ENCODE measurements at regions not wholly inside any gene's neighbourhood (a gene's known extent, or its start where the extent isn't known, plus 50 kb on each side); places are given as distances from the start of the nearest gene placed in this dataset.

DNA sequence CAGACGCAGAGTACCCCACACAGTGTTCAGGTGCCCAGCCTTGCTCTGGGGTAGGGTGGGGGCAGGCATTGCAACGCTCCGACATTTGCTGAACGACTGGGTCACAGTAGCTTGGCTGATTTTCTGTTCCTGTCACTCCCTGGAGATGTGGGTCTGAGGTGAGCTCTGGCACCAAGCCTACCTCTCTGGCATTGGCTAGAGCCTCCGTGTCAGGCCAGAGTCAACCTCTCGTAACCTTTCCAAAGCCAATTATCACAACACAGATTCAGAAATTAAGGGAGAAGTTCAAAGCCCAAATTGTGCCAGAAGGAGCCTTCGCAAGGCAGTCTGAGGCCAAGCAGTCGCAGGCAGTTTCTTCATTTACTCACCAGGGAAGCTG lies 117.2 kb downstream of the IRS2 start:
- DNase-seq = no peak

DNA sequence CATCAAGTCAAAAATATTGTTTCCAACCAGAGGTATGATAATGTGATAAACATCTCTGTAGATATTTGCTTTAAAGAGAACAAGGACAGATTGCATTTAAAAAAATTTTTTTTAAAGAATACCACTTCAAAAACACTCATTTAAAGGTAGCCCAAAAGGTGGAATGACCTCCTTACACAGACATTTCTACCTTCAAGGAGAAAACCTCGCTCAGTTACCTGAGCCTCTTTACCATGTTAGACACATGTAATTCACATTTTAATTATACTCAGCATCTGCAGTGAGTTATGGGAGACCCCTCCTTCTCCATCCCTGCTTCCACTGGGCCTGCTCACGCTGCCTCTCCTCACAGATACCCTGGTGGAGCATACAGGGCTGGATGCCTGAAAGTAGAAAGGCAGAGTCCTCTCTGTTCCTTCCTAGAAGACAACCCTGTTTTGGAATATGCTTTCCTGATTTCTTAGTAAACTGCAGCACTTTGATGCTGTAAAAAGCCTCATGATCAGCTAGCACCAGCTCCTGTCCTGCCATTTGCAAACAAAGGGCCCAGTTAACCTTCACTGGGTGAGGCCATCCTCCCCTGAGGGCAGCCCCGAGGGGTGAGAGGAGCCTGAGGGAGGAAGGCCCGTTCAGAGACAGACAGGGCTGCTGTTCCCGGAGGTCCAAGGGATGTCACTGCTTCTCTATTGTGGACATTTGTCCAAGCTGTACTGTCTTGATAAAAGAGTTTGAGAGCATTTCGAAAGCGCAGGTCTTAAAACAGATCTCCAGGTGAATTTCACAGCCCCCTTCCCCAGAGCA lies 117.8 kb downstream of the IRS2 start:
- DNase-seq = no peak

DNA sequence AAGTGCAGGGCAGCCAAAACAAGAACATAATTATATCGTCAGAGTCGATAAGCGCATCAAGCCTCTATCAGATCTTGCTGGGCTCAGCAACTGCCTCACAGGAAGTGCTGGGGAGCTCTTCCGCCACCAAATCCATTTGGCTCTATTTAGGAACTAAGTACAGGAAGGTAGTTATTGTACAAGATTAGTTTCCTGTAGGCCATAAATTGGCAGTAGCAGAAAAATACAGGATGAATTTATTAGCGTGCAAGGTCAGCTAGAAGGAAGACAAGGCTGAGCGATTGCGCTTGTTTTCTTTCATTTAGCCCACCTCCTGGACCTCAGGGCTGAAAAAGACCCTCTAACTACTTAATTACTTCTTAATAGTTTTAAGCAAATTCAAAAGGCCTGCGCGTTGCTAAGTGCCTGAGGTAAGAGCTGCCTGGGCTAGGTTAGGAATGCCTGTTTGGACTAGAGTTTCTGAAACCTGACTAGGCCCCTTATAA lies 118.5 kb downstream of the IRS2 start:
- no peak for DNase-seq

DNA sequence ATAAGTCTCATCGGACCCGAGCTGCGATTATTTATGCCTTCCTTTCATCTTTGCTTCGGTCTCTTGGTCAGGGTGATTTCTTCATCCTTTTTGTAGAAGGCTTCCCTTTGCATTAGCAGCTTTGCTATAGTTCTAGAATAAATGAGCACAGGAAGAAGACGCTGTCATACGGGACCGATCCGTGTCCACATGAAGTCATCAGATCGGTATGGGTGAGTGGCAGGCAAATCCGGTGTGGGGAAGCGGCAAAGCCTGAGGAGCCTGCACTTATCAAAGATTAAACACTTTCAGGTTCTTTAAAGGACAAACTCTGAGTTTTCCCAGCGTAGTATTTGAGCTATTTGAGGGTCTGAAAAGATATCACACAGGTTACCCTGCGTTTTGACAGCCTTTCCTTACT lies 119.3 kb downstream of the IRS2 start:
- no peak for DNase-seq

DNA sequence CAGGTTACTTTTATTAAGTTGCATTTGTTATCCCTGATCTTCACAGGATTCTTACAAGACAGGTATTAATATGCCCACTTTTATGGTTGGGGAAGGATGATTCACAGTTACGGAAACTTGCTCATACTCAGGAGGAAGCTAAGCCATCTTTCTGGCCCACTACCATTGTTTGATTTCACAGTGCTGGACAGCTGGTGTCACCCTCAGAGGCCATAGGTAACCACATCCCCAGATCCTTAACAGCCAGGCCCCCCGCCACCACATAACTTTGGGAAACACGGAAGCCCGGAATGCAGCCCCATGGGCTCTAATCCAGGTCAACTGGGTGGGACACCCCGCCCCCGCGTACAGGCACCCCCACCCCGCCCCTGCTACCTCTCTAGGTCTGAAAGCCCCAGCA lies 119.7 kb downstream of the IRS2 start:
- no peak for DNase-seq

DNA sequence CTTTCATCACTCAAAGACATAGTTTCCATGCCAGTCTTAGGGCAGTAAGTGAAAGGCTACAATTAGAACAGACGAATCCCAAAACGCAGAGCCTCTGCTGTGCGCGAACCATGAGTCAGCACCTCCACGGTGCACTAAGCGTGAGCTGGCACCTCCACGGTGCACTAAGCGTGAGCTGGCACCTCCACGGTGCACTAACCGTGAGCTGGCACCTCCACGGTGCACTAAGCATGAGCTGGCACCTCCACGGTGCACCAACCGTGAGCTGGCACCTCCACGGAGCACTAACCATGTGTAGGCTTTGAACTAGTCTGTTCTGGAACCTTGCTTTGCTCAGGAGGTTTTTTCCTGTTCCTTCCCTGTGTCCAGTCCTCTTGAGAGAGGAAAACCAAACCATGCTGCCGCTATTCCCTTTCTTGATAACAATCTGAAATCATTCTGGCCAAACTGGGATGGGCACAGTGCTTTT lies 120.6 kb downstream of the IRS2 start:
- no peak for DNase-seq

DNA sequence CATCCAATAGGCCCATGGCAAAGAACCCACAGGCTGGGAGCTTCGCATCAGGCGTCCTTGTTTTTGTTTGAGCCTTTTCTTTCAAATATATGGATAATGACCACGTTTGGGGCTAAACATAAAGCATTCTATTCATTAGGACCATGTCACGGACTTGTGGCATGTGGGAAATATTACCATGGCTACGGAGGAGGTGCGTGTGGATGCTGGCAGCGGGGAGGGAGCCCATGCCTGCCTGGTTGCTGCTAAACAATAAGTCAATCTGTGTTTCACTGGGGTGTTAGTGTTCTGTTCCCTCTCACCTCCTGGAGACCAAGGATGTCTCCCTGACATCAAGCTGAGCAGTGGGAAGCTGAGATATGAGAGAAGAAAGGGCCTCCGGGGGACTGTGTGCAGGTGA lies 121.1 kb downstream of the IRS2 start:
- DNase-seq = no peak

DNA sequence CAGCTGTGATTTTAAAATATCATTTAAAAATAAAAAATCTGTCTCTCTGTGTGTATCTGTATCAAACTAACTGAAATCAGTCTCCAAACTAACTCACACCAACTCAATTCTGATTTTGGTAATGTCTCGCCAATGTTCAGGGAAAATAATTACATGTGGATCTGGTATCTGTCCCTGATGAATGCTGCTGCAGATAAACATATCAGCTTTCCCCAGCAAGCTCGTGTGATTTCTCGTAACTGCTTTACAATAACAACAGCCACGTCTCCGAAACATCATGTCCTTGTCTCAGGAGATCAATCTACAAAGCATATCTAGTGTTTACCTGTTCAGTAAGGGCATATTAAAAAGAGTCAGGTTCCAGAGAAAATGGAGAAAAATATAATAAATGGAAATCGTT lies 129.0 kb downstream of the IRS2 start:
- DNase-seq = no peak

DNA sequence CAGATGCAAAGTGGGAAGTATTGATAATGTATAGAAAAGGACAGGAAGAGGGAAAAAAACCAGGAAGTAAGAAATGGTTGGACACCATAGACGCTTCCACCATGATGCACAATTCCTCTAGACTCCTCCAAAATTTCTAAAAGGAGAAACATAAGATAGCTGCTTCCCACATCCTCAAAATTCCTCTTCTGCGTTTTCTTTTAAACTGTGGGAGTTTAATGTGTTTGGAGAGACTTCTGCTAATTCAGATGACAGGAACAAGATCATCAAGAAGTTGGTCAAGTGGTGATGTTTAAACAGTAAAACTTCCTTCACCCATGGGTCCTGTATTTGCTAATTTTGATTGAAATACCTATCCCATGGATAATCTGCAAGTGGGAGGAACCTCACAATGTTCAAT lies 130.2 kb downstream of the IRS2 start:
- no peak for DNase-seq

DNA sequence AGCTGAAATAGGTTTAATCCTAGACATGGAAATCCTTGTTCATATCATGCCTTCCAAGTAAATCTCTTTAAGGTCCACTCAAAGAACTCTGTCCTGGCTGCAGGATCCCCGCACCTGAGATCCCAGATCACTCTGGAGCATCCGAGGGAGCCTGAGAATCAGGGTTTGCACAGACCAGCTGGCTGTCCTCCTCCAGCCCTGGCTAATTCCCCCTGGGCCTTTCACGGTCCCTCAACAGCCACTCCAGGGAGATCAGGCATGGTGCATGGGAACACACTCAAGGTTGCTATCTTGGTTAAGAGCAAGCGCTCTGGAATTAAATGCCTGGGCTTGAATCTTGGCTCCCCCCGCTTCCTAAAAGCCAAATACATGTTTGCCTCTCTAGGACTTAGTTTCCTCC lies 130.8 kb downstream of the IRS2 start:
- DNase-seq = no peak

DNA sequence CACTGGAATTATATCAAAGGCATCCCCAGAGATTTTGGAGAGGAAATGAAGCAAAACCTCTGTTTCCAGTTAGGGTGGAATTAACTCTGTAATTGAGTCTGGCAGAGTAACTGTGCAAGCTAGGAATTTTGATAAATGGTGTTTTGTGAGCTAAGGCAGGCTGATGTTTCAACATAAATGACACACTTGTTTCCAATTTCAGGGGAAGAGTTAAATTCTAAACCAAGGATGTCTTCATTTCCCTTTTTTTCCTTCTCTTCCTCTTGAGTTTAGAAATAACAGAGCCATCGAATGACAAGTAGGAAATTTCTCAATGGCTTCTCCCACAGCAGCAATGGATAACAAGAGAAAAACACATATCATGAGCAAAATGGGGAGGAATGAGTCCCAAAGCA lies 131.2 kb downstream of the IRS2 start:
- DNase-seq = no peak

DNA sequence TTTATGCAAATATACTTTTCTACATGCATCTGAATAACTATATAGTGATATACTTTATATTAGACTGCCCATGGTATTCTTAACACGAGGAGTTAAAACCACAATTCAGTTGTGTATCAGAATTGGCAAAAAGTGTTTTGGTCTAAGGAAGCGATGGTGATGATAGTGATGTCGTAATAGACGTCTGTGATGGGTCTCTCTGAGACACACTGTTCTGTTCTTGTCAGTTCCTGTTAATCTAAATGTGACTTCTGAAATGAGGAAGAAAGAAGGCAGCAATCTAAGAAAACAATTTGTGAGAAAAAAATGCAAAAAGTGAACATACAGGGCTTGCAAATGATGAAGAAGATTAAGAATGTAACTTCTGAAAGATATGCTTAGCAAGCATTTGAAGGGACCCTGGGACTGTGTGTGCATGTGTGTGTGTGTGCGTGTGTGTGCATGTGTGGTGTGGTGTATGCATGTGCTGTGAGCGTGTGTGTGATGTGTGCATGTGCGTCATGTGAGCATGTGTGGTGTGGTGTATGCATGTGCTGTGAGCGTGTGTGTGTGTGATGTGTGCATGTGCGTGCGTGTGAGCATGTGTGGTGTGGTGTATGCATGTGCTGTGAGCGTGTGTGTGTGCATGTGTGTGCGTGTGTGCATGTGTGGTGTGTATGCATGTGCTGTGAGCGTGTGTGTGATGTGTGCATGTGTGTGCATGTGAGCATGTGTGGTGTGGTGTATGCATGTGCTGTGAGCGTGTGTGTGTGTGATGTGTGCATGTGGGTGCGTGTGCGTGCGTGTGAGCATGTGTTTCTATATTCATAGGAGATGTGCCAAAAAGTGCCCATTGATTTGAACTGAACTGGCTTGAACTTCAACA lies 131.8 kb downstream of the IRS2 start:
- no peak for DNase-seq

DNA sequence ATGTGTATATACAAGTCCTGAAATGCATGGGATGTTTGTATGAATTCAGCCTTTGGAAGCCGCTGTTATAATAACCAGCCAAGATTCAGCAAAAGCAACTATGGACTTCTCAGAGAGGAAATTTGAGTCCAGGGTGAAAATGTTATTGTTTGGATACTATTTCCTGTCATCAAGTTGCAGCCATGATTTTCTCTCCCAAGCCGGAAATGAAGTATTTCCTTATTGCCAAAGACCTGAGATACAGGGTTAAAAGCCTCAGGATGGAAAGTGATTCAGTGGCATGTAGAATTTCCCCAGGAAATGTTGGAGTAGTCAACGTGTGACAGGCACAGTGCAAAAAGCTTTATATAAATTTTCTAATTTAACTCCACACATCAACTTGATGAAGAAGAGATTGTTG lies 133.9 kb downstream of the IRS2 start:
- no peak for DNase-seq

DNA sequence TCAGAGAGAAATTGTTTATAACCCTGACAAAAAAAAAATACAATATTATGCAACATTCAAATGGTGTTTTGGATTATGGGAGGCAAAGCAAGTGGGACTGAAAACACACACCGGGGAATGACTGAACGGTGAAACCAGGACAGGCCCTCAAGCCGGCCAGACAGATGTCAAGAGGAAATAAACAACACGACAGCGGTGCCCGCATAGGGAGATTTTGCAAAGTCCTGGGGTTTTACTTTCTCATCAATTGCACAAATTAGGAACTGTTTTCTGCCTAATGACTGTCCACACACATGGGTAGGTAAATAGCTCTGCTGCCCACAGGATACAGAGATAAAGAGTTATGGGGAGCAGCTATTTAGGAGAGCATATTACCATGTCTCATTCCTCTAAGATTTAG lies 134.5 kb downstream of the IRS2 start:
- no peak for DNase-seq

DNA sequence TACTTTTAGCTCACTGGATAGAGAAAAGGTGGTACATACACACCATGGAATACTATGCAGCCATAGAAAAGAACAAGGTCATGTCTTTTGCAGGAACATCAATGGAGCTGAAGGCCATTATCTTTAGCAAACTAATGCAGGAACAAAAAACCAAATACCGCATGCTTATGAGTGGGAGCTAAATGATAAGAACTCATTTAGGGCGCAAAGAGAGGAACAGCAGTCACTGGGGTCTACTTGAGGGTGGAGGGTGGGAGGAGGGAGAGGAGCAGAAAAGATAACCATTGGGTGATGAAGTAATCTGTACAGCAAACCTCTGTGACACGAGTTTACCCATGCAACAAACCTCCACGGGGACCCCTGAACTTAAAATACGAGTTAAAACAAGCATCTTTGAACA lies 135.1 kb downstream of the IRS2 start:
- DNase-seq = no peak

DNA sequence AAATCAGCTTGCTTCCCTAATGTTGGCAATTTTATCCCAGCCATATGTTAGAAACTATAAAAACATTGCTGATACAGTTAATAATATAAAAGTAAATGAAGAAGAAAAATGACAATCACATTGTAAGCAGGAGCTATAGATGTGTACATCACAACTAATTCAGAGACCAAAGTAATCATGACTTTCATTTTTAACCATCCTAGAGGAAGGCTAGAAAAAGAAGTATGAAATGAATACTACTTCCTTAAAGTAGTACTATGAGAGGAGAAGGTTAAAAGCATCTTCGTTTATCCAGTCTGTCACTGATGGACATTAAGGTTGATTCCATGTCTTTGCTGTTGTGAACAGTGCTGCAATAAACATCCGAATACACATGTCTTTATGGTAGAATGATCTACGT lies 135.5 kb downstream of the IRS2 start:
- no peak for DNase-seq

DNA sequence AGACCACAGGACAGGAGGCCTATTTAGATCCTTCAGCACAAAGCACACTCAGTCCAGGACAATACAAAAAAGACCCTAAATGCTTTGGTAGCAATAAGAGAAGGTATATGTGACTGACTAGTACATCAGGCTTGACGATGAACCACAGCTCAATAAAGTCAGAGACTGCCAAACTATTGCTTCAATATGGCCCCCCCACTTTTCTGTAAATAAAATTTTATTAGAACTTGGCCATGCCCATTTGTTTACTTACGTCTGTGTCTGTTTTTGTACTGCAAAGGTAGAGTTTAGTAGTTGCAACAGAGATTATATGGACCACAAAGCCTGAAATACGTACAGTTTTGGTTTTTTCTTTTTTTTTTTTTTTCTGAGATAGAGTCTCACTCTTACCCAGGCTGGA lies 136.7 kb downstream of the IRS2 start:
- no peak for DNase-seq

DNA sequence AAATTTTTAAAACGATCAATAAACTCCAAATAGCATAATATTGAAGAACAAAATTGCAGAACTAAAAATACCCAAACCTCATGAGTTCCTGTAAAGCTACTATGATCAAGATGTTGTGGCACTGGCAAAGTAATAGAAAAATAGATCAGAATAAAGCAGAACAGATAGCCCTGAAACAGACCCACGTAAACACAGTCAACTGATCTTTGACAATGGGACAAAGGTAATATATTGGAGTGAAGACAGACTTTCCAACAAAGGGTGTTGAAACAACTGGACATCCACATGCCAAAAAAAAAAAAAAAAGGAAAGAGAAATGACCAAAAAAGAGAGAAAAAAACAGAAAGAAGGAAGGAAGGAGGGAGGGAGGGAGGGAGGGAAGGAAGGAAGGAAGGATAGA lies 138.7 kb downstream of the IRS2 start:
- no peak for DNase-seq

DNA sequence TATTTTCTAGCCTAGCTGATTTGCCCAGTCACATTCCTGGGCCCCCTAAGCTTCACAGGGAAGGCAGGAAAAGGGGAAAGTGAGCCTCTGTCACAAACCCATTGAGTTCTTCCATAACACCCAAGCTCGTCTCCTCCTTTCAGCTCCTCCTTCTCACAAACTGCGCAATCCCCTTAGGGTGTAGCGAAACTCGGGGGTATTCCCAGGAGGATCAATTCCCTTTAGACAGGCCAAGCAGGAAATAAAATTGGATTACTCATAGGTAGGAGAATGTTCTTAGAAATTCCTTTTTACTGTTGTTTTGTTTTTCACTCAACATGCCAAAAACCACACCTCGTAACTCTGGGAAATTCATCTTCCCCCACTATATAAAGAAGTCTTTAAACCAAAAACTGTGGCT lies 139.3 kb downstream of the IRS2 start:
- no peak for DNase-seq

DNA sequence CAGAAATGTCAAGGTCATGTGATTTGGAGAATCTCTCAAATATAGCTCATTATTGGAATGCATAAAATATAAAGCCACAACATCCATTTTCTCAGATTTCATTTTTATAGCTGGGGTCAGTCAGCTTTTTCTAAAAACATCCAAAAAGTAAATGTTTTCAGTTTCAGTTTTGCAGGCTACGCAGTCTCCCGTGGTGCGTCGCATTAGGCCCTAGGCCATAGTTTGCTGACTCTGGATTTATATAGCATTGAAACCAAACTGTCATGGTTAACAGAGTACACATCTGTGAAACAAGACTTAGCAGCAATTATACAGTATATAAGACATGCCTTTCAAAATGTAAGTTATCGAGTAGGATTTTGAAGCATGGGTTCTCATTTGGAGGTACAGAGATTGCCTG lies 140.0 kb downstream of the IRS2 start:
- DNase-seq = no peak

DNA sequence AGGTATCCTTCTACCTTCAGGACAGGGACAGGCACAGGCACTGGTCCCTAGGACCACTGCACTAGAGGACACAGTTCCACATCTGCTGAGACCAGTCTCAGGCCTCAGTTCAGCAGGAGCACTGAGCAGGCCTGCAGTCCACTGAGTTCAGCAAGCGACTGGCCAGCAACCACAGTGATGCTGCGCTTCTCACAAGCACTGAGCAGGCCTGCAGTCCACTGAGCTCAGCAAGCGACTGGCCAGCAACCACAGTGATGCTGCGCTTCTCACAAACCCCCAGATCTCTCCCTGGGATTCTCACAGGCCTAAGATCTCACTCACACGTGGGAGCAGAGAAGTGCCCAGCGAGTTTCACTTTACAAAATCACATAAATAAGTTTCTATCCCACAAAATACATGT lies 140.6 kb downstream of the IRS2 start:
- no peak for DNase-seq

DNA sequence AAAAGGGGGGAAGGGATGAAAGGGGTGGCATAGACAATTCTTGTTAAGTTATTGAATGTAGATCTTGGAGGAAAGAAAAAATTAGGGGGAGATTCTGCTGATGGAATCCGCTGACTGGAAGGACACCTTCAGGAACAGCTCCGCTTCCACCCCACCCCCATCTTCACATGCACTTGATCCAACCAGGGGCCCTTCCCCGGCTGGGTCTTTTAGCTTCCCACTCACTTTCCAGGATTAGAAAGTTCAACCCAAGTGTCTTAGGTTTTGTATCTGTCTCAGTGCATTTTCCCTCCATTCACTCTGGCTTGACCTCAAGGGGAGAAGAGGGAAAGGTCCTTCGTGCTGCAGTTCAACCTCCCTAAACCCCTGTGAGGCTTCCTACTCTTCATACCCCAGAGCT lies 141.4 kb downstream of the IRS2 start:
- no peak for DNase-seq

DNA sequence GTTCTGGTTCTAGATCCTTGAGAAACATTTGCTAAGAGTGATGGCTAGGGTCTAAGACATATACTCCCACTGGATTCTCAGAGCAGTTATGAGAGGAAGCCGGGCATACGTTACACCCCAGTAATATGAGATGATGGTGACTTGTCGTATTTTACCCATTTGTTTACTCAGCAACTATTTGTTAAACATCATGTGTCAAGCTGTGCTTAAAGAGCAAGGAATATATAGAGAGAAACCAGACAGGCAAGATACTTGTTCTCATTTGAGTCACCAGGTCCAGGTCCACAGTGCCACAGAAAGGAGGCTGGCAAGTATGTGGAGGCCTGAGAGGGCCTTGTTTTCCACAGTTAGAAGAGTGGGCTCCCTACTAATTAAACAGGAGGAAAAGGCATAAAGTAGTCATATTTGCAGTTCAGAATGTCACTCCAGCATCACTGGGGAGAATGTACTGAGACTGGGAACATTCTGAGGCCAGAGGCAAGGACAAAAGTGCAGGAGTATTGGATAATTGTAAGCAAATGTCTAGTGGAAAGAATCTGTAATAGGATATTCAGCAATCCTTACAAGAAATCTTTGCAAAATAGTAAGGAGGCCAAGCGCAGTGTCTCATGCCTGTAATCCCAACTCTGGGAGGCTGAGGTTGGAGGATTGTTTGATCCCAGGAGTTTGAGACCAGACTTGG lies 142.2 kb downstream of the IRS2 start:
- no peak for DNase-seq

DNA sequence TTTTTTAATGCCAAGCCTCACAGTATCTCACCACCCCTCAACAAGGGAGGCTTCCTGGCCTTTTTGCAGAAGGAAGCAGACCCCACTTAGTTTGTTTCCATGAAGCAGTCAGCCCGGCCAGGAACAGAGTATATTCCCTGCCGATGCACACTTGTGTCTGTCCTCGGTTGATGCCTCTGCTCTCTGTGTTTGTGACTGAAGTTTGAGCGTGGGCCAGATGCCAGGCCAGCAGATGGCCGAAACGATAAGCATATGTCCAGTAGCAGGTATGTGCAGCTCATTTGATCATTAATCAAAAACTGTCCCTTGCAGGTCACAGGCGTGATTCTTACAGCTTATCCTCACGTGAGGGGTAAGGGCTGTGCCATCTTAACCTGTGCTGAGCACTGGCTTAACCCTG lies 144.0 kb downstream of the IRS2 start:
- DNase-seq = no peak
